CD8-positive, alpha-beta memory T cell (primary cell): ENCODE measurements at regions not wholly inside any gene's neighbourhood (a gene's known extent, or its start where the extent isn't known, plus 50 kb on each side); places are given as distances from the start of the nearest gene placed in this dataset.
"Not testable (repeated sequence)": the region's sequence is repeated elsewhere in the genome, so short reads cannot be mapped to it uniquely, and the experiment has no call there.

ENCODE experiments used
- CTCF ChIA-PET: fragments of 350-600 bp; sonication (Branson Sonifier 250); formaldehyde crosslinking; loops from one replicate; lab custom pipeline; 2021; ENCODE audit warnings: antibody characterized with exemption; lab: Charles Lee
- POLR2A ChIA-PET: fragments of 350-600 bp; sonication (Branson Sonifier 250); formaldehyde crosslinking; loops from one replicate; lab custom pipeline; 2021; ENCODE audit warnings: antibody characterized with exemption; lab: Charles Lee
- DNase-seq, 5 donors: peaks; one replicate each; pipeline versions ENCODE4 v3.0.0 to v3.0.0-alpha.2; 2020 to 2022; ENCODE audit warnings: mixed read lengths in 1 of 5
- H3K27ac ChIP-seq: one replicate; pipeline ENCODE4 v1.7.0; 2013; ENCODE audit warnings: low read depth, mild to moderate bottlenecking, low read length, moderate library complexity
- H3K27me3 ChIP-seq: 2 replicates; pipeline ENCODE4 v1.7.0; 2013; ENCODE audit warnings: low read length, mild to moderate bottlenecking; ENCODE audit not compliant: insufficient read depth, poor library complexity, severe bottlenecking
- H3K36me3 ChIP-seq: 2 replicates; pipeline ENCODE4 v1.7.0; 2013; ENCODE audit warnings: mild to moderate bottlenecking, low read length, moderate library complexity; ENCODE audit not compliant: insufficient read depth
- H3K4me1 ChIP-seq: 2 replicates; pipeline ENCODE4 v1.7.0; 2013; ENCODE audit warnings: mild to moderate bottlenecking, low read length, moderate library complexity; ENCODE audit not compliant: insufficient read depth
- H3K4me3 ChIP-seq: 2 replicates; pipeline ENCODE4 v1.7.0; 2013; ENCODE audit warnings: mild to moderate bottlenecking, low read length
- H3K9me3 ChIP-seq: 2 replicates; pipeline ENCODE4 v1.7.0; 2013; ENCODE audit warnings: mild to moderate bottlenecking, low read length
- H3K27ac Mint-ChIP-seq, 8 donors: one replicate each; pipeline ENCODE4 v1.8.0; 2020 to 2021; ENCODE audit warnings: mixed read lengths in 8 of 8, mild to moderate bottlenecking in 6 of 8, inconsistent platforms in 3 of 8, moderate library complexity in 3 of 8
- H3K27me3 Mint-ChIP-seq, 2 donors: one replicate each; pipeline ENCODE4 v1.8.0; 2020 to 2021; ENCODE audit warnings: mixed read lengths in 2 of 2, mild to moderate bottlenecking in 1 of 2, moderate library complexity in 1 of 2
- H3K36me3 Mint-ChIP-seq, 3 donors: one replicate each; pipeline ENCODE4 v1.8.0; 2020 to 2021; ENCODE audit warnings: mixed read lengths in 3 of 3, inconsistent platforms in 1 of 3, mild to moderate bottlenecking in 1 of 3
- H3K4me1 Mint-ChIP-seq, 3 donors: one replicate each; pipeline ENCODE4 v1.8.0; 2020 to 2021; ENCODE audit warnings: mixed read lengths in 3 of 3, inconsistent platforms in 1 of 3, mild to moderate bottlenecking in 1 of 3
- H3K4me3 Mint-ChIP-seq, 7 donors: one replicate each; pipeline ENCODE4 v1.8.0; 2020 to 2021; ENCODE audit warnings: mixed read lengths in 7 of 7, mild to moderate bottlenecking in 6 of 7, moderate library complexity in 4 of 7, inconsistent platforms in 2 of 7
- H3K9me3 Mint-ChIP-seq, 5 donors: one replicate each; pipeline ENCODE4 v1.8.0; 2020 to 2022; ENCODE audit warnings: mixed read lengths in 5 of 5, mild to moderate bottlenecking in 3 of 5, moderate library complexity in 2 of 5, inconsistent platforms in 1 of 5

DNA sequence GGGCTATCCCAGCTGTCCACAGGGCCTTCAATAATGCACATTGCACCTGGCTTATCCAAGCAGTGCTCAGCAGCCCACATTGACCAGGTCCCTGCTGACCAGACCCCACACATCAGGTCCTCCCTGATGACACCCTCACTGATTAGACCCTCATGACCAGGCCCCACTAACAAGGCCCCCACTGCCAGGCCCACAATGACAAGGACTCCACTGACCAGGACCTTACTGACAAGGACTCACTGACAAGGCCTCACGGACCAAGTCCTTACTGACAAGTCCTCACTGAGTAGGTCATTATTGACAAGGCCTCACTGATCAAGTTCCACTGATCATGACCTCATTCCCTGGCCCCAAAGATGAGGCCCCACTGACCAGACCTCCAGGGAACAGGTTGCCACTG is 3837.8 kb upstream of the OR11H1 start:
- H3K27me3 Mint-ChIP-seq, H3K36me3 ChIP-seq, DNase-seq, H3K27me3 ChIP-seq, H3K4me1 ChIP-seq, H3K27ac Mint-ChIP-seq, H3K4me3 ChIP-seq, POLR2A ChIA-PET, H3K4me1 Mint-ChIP-seq, CTCF ChIA-PET, H3K9me3 ChIP-seq, H3K27ac ChIP-seq, H3K36me3 Mint-ChIP-seq, H3K4me3 Mint-ChIP-seq, H3K9me3 Mint-ChIP-seq: not testable (repeated sequence)

DNA sequence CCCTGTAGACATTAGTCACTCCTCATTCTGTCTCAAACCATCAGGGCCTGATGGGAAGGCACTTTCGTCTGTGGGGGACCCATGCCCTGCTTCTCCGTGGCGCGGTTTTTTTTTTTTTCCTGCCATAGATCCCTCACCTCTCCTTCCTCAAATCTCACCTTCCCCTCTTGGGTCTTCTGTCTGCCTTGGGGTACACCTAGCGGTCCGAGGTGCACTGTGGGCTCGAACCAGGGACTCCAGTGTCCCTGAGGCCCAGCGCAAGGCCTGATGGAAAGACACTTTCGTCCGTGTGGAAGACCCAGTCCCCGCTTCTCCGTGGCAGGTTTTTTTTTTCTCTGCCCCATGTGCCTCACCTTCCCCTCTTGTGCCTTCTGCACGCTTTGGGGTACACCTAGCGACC is 3824.4 kb upstream of the OR11H1 start:
- peak in 1 of 5 donors; percentile 15 for DNase-seq
- H3K9me3 Mint-ChIP-seq, H3K4me1 ChIP-seq, H3K27me3 Mint-ChIP-seq, H3K27ac Mint-ChIP-seq, H3K9me3 ChIP-seq, H3K36me3 Mint-ChIP-seq, POLR2A ChIA-PET, CTCF ChIA-PET, H3K27ac ChIP-seq, H3K4me3 Mint-ChIP-seq, H3K4me3 ChIP-seq, H3K36me3 ChIP-seq, H3K27me3 ChIP-seq, H3K4me1 Mint-ChIP-seq: not testable (repeated sequence)

DNA sequence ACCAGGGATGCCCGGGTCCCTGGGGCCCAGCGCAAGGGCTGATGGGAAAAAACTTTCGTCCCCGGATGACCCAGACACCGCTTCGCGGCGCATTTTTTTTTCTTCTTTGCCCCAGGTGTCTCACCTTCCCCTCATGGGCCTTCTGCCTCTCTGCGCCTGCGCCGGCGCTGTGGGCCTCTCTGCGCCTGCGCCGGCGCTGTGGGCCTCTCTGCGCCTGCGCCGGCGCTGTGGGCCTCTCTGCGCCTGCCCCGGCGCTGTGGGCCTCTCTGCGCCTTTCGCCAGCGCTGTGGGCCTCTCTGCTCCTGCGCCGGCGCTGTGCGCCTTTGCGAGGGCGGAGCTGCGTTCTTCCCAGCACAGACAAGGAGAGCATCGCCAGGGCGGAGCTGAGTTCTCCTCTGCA is 3821.2 kb upstream of the OR11H1 start:
- CTCF ChIA-PET, POLR2A ChIA-PET, DNase-seq, H3K27me3 ChIP-seq, H3K4me3 Mint-ChIP-seq, H3K36me3 ChIP-seq, H3K27ac Mint-ChIP-seq, H3K4me1 ChIP-seq, H3K4me3 ChIP-seq, H3K27me3 Mint-ChIP-seq, H3K36me3 Mint-ChIP-seq, H3K27ac ChIP-seq, H3K9me3 Mint-ChIP-seq, H3K9me3 ChIP-seq, H3K4me1 Mint-ChIP-seq: not testable (repeated sequence)
